Spleen (tissue), 11 donors: ENCODE measurements at regions not wholly inside any gene's neighbourhood (a gene's known extent, or its start where the extent isn't known, plus 50 kb on each side); places are given as distances from the start of the nearest gene placed in this dataset.

Experiments
- DNase-seq: peaks from one replicate; pipeline ENCODE4 v3.0.0-alpha.2; 2020
- H3K27ac ChIP-seq, 8 donors: fragments of 200-600 bp; sonication (generic) in 7 of 8; 1 replicate in 4 of 8; 2 replicates in 4 of 8; pipeline versions ENCODE4 v1.5.0 to v1.8.0; 2016 to 2021; ENCODE audit warnings: inconsistent platforms in 4 of 8, mild to moderate bottlenecking in 4 of 8, moderate library complexity in 1 of 8
- H3K27me3 ChIP-seq, 7 donors: fragments of 200-600 bp; sonication (generic) in 6 of 7; replicated peaks in 1 of 7; 1 replicate in 4 of 7; 2 replicates in 3 of 7; pipeline versions ENCODE4 v1.5.0 to v1.8.0; 2016 to 2021; ENCODE audit warnings: inconsistent platforms in 3 of 7, mild to moderate bottlenecking in 1 of 7
- H3K36me3 ChIP-seq, 6 donors: fragments of 200-600 bp; sonication (generic) in 5 of 6; 1 replicate in 4 of 6; 2 replicates in 2 of 6; pipeline versions ENCODE4 v1.5.0 to v1.8.0; 2016 to 2021; ENCODE audit warnings: inconsistent platforms in 2 of 6
- H3K4me1 ChIP-seq, 6 donors: fragments of 200-600 bp; sonication (generic) in 5 of 6; 1 replicate in 3 of 6; 2 replicates in 3 of 6; pipeline versions ENCODE4 v1.5.0 to v1.8.0; 2016 to 2021; ENCODE audit warnings: inconsistent platforms in 3 of 6
- H3K4me3 ChIP-seq, 8 donors: fragments of 200-600 bp; sonication (generic) in 7 of 8; 1 replicate in 4 of 8; 2 replicates in 4 of 8; pipeline versions ENCODE4 v1.5.0 to v1.8.0; 2016 to 2021; ENCODE audit warnings: inconsistent platforms in 4 of 8, mild to moderate bottlenecking in 4 of 8, moderate library complexity in 2 of 8
- H3K9me3 ChIP-seq, 8 donors: fragments of 200-600 bp; sonication (generic) in 7 of 8; 1 replicate in 4 of 8; 2 replicates in 4 of 8; pipeline versions ENCODE4 v1.5.0 to v1.8.0; 2016 to 2021; ENCODE audit warnings: inconsistent platforms in 4 of 8
- CTCF ChIP-seq, 11 experiments: fragments of 200-600 bp in 7 of 11; fragments of 450-650 bp in 4 of 11; sonication (generic) in 4 of 11; IDR thresholded peaks in 8 of 11; conservative IDR thresholded peaks in 3 of 11; 1 replicate in 7 of 11; 2 replicates in 4 of 11; pipeline versions ENCODE4 v1.4.0 to v1.8.0; 2016 to 2021; ENCODE audit warnings: antibody characterized with exemption in 11 of 11, inconsistent platforms in 4 of 11, mild to moderate bottlenecking in 1 of 11
- POLR2A ChIP-seq, 3 donors: fragments of 450-650 bp; IDR thresholded peaks; one replicate each; pipeline ENCODE4 v1.5.1; 2017; ENCODE audit warnings: antibody characterized with exemption in 3 of 3, mild to moderate bottlenecking in 1 of 3
- POLR2AphosphoS5 ChIP-seq, 3 donors: sonication (generic); formaldehyde crosslinking; IDR thresholded peaks; one replicate each; pipeline ENCODE4 v1.5.1; 2017; ENCODE audit warnings: antibody characterized with exemption in 3 of 3
- WGBS, 5 donors: extraction: QIAGEN DNeasy Blood & Tissue Kit in 3 of 5; methylation state at CpG; one replicate each; pipeline versions ENCODE4 v1.1.5 to v1.1.7; 2013 to 2018; 5-methylcytosine and 5-hydroxymethylcytosine counted together
- intact Hi-C: fragments of 100-400 bp; cut with DNase I; formaldehyde crosslinking; loops from one replicate; pipeline ENCODE4 v1.15.0; 2023; ENCODE audit warnings: low total_unique reads
- small RNA-seq, 4 donors: library from RNA; depleted of rRNA; stranded (forward); fragments of <200 nt; gene quantifications; one replicate each; pipeline ENCODE3, GENCODE V24; 2016
- donor health status: healthy with polysubstance abuse.
- donor health status: DM: no; HTN: no; CAD: no; lungs with moderate emphysema.
- donor health status: DM: no; HTN: no; CAD: no.
- donor health status: Bipolar disorder and iron deficiency.
- donor health status: healthy.
- donor health status: DM: no; HTN: no; CAD: no.
- donor health status: DM: yes; HTN: yes; CAD: no.

DNA sequence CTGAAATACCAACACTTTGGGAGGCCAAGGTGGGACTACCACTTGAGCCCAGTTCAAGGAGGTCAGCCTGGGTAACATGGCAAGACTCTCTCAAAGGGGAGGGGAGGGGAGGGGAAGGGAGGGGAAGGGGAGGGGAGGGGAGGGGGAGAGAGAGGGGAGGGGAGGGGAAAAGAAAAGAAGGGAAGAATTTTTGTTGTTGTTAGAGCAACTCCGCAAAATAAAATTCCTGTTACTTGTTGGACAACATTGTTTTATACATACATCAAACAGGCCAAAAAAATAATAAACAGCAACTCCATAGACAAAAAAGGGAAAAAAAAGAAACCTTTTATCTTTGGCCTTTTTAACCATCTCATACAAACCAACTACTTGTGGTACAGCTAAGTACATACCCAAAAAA is 57.3 kb upstream of the TRIM24 start:
- WGBS, 5 donors, result 94 to 100% (median 96%) methylated on average over 1 of the region's 1 CpG
- no peak overlapping the region for H3K27ac ChIP-seq
- no peak for TF ChIP-seq POLR2AphosphoS5 (IDR thresholded peaks at IDR 0.05)
- no peak for TF ChIP-seq POLR2A (IDR thresholded peaks at IDR 0.05)
- no peak for TF ChIP-seq CTCF (IDR thresholded peaks at IDR 0.05 in 8 of 11, conservative IDR thresholded peaks at IDR 0.05 in 3 of 11)
- no peaks in the 10 kb centered on the region for H3K27me3 ChIP-seq
- H3K4me3 ChIP-seq, result no peak overlapping the region
- DNase-seq, result no peak
- H3K36me3 ChIP-seq, result no peaks in the 10 kb centered on the region
- intact Hi-C loops, result no loop called here
- no peaks in the 10 kb centered on the region for H3K4me1 ChIP-seq
- H3K9me3 ChIP-seq, result no peaks in the 10 kb centered on the region

GRCh38 chr7:138405496-138405895 is 54.6 kb upstream of the TRIM24 start:
- WGBS, 5 donors, result 86 to 100% (median 96%) methylated on average over 1 of the region's 1 CpG
- Histone ChIP-seq H3K27me3 (no peaks in the 10 kb centered on the region), H3K27ac (no peak overlapping the region), H3K9me3 (no peaks in the 10 kb centered on the region), H3K36me3 (no peaks in the 10 kb centered on the region), H3K4me3 (no peak overlapping the region), H3K4me1 (no peaks in the 10 kb centered on the region)
- TF ChIP-seq CTCF (IDR thresholded peaks at IDR 0.05 in 8 of 11, conservative IDR thresholded peaks at IDR 0.05 in 3 of 11) (no peak), POLR2A (IDR thresholded peaks at IDR 0.05) (no peak), POLR2AphosphoS5 (IDR thresholded peaks at IDR 0.05) (no peak)
- intact Hi-C loops, result no loop called here
- no peak for DNase-seq

- WGBS, 5 donors, result 16 to 39% (median 21%) methylated on average over 4 of the region's 4 CpGs
- Histone ChIP-seq H3K27ac (no peak overlapping the region), H3K9me3 (no peaks in the 10 kb centered on the region), H3K4me3 (no peak overlapping the region), H3K27me3 (peaks cover 0 to under 1% (median 0%) of the 10 kb centered on the region in 7 donors), H3K4me1 (no peaks in the 10 kb centered on the region), H3K36me3 (no peaks in the 10 kb centered on the region)
- intact Hi-C loops, result no loop called here
- TF ChIP-seq CTCF (IDR thresholded peaks at IDR 0.05 in 8 of 11, conservative IDR thresholded peaks at IDR 0.05 in 3 of 11), result no peak
- TF ChIP-seq POLR2AphosphoS5 (IDR thresholded peaks at IDR 0.05), result peak in 1 of 3 donors; percentile 25
- DNase-seq, result no peak
Observed at GRCh38 chr7:138407792-138408191, 52.3 kb upstream of the TRIM24 start.

Small RNAs in the stretch of these regions (small RNA-seq; reads per million reads assigned to genes)
- 0 reads per million in 4 donors for gene RF00019
- gene RF00432, result 0 reads per million in 4 donors
